GM19099 (cell line): ENCODE measurements at regions not wholly inside any gene's neighbourhood (a gene's known extent, or its start where the extent isn't known, plus 50 kb on each side); places are given as distances from the start of the nearest gene placed in this dataset.

Source experiments
- POLR2A ChIP-seq: IDR thresholded peaks from 3 replicates; pipeline ENCODE4 v1.6.1; 2011; ENCODE audit warnings: low read depth; ENCODE audit not compliant: insufficient read length; ENCODE audit errors: extremely low read depth

DNA sequence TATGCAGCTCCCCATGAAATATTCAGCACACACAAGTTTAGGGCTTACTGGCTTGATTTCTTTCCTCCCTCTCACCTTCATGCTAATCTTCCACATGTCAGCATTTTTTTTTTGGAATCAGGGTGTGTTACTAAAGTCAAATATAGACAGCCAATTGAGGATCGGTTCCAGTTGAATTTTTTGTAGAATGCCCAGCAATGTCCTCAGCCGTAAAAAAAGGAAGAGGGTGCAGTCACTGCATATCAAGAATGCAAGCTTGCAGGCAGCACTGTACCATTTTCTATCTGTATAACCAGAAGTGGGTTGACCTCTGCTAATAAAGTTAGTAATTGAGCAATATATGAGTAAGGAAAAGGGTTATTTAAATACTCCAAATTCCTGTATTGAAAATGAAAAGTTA lies 51.4 kb upstream of the CHMP2B start:
- no peak for TF ChIP-seq POLR2A

DNA sequence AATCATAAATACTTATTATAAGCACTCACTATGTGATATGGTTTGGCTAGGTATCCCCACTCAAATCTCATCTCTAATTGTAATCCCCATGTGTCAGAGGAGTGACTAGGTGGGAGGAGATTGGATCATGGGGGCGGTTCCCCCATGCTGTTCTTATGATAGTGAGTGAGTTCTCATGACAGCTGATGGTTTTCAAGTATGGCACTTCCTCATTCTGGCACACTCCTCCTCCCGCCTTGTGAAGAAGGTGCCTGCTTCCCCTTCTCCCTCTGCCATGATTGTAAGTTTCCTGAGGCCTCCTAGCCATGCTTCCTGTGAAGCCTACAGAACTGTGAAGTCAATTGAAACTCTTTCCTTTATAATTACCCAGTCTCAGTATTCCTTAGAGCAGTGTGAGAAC lies 53.3 kb upstream of the CHMP2B start:
- no peak for TF ChIP-seq POLR2A

DNA sequence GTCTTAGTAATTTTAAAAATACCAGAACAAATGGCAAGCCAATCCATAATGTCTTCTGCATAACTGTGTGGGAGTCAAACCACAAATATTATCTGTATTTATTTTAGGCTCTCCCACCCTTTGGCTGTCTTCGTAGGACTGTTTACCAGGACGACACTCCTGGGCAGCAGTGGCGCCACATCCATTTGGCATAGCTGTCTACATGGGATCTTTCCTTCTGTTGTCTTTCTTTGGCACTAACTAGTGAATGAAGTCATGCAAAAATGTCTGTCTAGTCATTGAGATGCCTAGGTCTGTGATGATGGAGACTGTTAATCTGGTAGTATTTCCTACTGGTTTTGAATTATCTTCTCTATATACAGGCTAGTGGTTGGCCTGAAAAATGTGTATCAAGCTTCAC lies 54.0 kb upstream of the CHMP2B start:
- no peak for TF ChIP-seq POLR2A

DNA sequence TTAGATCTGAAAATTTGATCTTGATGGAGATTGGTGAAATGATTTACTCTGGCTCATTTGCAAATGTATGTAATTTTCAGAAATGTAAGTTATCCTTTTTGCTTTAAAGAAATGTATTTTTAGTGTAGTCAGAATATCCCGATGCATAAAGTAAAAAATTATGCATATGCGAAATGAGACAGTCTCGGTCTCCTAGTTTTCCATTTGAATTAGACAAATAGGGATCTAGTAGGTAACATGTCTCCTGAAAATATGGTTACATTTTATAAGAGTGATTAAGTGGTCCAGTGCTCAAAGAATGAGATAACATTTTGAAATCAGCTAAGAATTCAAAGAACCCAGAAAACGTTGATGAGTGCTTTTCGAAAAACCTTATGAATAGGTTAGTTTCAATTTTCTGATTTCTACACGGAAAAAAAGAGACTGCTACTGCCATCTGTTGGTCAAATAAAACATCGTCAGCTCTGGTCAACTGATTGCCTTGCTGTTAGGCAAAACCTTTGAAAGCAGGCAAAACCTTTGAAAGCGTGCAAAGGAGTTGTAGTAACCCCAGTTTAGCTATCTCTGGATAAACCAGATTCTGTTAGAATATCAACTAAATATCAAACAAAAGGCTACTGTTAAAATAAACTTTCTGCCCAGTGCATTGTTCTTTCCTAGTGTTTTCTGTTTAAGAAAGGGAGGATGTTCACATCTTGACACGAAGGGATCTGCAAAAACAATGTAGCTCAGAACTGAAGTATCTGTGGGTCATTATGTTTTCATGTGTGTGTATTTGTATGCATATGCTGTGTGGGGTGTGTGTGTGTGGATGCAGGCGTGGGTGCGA lies 59.3 kb upstream of the CHMP2B start:
- no peak for TF ChIP-seq POLR2A

DNA sequence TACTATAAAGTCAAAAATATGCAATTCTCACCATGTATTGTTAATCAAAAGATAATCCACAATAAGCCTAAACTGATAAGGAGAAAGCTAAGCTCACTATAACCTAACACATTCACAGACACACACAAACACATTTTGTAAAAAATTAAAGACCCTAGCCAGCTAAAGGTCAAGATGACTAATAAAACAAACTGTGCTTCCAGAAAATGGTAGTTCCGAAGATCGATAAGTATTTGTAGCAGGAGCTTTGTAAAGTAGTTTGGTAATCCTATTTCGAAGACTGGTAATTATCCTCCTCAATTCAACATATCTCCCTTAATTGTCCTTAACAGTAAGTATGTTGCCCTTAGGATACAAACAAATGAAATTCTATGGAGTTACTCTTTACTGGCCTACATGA lies 62.9 kb upstream of the CHMP2B start:
- no peak for TF ChIP-seq POLR2A

DNA sequence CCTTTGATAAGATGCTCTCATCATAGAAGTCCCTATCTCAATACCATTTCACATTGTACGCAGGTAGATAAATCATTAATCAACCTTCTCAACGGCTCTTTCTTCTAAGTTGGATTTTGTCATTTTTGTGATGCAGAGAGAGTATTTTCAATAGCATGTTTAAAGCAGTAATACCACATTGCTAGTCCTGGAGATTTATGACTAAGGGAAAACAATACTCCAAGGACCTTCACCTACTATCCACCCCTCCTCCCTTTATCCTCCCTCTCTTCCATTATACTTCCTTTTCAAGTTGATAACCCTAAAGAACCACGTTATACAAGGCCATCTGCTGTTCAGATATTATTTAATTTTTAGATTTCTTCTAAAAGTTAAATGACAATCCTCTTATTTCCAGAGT lies 65.3 kb upstream of the CHMP2B start:
- TF ChIP-seq POLR2A: no peak

DNA sequence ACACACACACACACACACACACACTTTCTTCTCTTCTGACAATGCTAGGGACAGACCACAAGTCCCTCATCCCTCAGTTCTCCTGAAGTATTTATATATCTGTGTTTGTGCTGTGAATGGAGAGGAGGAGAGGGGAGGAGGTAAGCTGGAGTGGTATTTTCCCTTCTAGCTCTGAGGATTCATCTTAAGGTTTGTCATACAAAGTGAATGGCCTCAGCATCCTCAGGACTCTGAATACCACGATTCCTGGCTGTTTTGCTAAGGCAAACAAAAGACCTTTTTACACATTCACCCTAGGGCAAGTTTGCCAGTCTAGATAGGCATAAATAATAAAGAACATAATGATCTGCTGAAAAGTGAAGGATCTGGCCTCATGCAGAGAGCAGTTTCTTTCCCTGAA lies 65.7 kb upstream of the CHMP2B start:
- TF ChIP-seq POLR2A: no peak

DNA sequence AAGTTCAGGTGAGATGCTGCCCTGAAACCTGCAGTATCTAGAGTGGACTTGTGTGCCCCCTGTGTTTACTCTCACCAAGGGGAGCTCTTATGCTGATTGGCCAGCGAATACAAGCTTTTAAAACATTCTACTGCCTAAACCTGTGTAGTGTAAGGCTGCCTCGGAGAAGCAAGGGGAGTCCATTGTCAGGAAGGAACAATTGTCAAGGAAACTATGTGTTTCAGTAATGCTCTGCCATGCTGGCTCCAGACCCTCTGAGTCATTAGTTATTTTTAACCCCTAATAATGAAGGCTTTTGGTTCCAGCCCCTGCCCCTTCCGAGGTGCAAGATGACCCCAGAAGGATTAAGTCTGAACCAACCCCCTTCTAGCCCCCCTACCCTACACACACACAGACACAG lies 66.1 kb upstream of the CHMP2B start:
- no peak for TF ChIP-seq POLR2A

DNA sequence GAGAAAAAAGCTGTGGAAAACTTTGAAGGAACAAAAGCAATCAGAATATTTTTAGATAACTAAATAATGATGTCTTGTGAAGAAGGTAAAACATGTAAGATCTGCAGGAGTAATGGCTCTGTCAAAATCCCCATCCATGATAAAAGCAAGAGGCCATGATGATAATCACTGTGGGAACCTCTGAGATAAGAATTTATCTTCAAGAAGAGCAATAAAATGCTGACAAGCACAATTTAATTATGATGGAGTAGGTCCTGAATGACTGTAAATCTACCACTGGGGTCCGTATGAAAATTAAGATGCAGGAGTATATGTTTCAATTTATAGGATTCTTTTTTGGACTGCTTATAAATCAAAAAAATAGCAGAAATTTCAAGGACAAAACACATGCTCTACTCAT lies 68.3 kb upstream of the CHMP2B start:
- TF ChIP-seq POLR2A: no peak

DNA sequence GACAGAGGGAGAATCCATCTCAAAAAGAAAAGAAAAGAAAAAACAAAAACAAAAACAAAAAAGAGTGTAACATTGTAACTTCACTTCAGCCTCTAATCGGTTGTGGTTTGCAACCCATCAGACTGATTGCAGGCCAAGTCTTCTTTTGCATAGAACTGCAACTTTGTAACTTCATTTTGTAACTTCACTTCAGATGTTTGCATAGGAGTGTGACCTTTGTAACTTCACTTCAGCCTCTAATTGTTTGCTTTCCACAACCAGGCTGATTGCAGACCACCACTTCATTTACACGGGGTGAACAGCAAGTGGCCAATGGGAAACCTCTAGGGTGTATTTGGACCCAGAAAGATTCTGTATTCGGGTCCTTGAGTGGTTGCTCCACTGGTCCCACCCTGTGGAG lies 79.1 kb upstream of the CHMP2B start:
- TF ChIP-seq POLR2A: no peak

DNA sequence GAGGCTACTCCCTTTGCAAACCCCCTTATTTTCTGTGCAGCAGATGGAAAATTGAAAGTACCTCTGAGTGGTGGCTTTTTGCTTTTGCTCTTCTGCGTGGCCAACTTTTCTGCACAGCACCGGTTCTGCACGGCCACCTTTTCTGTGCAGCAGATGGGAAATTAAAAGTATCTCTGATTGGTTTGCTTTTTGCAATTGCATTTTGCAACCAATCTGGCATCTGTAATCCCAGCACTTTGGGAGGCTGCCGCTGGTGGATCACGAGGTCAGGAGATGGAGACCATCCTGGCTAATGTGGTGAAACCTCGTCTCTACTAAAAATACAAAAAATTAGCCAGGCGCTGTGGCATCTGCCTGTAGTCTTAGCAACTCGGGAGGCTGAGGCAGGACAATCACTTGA lies 79.5 kb upstream of the CHMP2B start:
- TF ChIP-seq POLR2A: no peak

DNA sequence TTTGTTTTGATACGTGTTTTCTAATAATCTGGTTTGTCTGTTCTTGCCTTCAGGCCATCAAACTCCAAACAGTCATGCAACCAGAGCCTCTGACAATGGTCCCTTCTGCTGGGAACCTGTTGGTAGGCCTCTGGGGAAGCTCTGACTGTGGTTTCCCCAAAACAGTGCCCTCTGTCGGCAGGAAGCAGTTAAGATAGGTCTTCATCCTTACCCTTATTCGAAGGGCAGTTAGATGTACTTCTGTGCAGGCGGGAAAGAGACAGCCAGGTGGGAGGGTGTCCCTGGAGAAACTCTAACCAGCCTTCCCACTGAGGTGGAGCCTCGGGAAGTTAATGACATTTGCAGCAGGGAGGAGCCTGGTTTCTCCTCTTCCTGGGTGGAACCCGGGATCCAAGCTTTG lies 81.6 kb upstream of the CHMP2B start:
- no peak for TF ChIP-seq POLR2A

DNA sequence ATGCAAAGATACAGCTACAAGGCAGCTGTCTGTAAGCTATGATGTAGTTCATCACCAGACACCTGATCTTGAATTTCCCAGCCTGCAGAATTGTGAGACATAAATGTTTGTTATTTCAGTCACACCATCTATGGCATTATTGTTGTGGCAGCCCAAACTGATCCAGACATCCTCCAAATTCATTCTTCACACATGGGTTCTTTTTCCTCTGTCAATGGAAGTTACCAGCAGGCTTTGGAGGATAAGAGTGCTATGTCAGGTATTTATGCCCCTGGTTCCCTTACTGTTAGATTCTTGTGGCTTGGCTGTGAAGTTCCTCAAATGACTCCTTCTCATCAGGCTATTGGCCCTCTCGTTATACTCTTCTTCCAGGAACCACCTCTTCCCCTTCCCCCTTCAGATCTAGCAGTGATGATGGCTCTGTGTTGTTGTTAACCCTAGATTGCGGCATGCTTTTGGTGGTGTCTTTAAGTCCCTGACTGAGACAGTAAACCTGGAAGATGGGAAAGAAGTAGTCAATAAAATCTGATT lies 91.0 kb upstream of the CHMP2B start:
- TF ChIP-seq POLR2A: no peak

DNA sequence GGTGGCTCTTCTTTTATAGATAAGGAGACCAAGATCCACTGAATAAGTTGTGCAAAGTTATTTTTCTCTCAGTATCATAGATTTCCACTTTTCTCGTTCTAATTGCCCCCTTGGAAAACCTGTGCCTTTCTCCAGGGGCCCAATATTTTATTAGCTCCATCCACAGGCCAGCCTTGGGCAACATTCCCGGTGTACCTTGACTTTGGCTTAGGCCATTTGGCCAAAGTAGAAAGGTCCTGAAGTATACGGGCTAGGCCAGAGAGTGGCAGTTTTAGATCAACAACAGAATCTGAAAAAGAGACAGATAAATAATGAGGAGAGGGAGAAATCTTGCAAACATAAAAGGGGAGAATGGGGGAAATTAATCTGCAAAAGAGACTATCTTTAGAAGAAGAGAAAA lies 91.7 kb upstream of the CHMP2B start:
- TF ChIP-seq POLR2A: no peak

DNA sequence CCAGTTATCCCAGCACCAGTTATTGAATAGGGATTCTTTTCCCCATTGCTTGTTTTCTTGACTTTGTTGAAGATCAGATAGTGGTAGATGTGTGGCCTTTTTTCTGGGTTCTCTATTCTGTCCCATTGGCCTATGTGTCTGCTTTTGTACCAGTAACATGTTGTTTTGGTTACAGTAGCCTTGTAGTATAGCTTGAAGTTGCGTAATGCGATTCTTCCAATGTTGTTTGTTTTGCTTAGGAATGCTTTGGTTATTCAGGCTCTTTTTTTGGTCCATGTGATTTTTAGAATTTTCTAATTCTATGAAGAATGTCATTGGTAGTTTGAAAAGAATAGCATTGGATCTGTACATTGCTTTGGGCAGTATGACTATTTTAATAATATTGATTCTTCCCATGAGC lies 94.3 kb upstream of the CHMP2B start:
- no peak for TF ChIP-seq POLR2A

DNA sequence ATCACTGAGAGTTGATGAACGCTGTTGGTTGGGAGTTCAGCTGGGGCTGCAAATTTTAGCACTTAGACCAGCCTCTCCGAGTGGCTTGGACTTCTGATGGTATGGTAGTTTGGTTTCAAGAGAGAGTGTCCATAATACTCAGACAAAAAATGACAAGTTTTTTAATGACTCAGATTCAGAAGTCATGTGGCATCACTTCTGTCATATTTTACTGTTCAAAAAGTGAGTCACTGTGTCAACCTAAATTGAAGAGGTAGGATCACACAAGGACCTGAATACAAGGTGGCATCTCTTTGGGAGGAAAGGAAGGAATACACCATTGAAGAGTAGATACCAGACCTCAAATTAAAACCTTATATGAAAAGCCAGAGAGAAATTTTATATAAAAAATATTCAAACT lies 99.1 kb upstream of the CHMP2B start:
- TF ChIP-seq POLR2A: no peak

DNA sequence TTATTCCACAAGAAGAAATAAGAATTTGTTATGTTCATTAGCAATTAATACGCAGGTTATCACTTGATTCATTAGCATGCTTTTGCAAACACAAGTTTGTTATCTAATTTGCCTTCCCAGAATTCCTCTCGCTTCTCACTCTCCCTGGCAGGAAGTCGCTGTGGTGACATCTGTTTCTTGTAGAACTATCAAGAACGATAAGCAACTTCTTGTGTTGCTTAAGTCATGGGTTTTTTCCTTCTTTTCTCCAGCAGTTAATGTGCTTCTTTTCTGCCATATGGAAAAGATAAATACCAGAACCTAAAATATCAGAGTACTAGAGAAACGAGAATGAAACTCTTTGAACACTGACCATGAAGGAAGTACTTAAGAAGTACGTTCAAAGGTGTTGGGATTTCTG lies 99.8 kb upstream of the CHMP2B start:
- no peak for TF ChIP-seq POLR2A
